ENCODE measurements at regions not wholly inside any gene's neighbourhood (a gene's known extent, or its start where the extent isn't known, plus 50 kb on each side); places are given as distances from the start of the nearest gene placed in this dataset.

DNA sequence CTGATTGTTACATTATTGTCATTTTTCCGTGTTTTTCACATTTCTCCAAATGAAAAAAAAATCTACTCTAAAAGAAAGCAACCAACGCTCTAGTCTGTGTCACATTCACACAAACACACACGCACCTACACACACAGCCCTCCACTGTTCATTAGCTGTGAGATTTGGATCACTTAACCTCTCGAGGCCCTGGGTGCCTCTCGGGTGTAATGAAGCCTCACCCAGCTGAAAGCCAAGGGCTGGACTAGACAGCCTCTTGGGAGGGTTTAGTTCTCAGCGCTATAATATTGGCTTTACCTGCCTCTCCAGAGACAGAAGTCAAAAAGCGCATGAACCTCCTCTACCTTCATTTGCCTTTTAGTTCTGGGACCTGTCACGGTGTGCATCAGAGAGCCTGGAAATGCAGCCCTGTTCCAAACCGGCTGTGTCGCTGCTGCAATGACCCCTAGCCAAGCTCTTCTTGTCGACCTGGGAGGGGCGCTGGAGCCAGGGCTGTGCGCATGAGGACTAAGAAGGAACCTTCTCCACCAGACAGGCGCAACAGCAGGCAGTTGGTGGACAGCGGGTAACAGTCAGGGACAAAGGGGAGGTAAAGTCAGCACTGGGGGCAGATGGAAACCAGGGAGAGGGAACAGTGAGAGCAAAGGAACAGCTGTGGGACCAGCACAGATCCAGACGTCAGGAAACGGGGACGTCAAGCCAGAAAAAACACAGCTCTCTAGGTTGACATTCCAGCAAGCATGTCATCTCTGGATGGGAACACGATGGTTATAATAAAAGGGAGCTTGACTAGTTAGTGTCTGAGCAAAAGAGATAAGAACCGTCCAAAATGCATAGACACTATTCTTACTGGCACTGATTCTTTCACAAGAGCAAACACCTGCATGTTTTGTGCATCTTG, 375.9 kb downstream of the EFNB2 start:
- no peak for TF ChIP-seq POLR2A (IDR thresholded peaks at IDR 0.05)
- TF ChIP-seq, protein P1, sequence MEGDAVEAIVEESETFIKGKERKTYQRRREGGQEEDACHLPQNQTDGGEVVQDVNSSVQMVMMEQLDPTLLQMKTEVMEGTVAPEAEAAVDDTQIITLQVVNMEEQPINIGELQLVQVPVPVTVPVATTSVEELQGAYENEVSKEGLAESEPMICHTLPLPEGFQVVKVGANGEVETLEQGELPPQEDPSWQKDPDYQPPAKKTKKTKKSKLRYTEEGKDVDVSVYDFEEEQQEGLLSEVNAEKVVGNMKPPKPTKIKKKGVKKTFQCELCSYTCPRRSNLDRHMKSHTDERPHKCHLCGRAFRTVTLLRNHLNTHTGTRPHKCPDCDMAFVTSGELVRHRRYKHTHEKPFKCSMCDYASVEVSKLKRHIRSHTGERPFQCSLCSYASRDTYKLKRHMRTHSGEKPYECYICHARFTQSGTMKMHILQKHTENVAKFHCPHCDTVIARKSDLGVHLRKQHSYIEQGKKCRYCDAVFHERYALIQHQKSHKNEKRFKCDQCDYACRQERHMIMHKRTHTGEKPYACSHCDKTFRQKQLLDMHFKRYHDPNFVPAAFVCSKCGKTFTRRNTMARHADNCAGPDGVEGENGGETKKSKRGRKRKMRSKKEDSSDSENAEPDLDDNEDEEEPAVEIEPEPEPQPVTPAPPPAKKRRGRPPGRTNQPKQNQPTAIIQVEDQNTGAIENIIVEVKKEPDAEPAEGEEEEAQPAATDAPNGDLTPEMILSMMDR (IDR thresholded peaks at IDR 0.05) = no peak
